ENCODE measurements at regions not wholly inside any gene's neighbourhood (a gene's known extent, or its start where the extent isn't known, plus 50 kb on each side); places are given as distances from the start of the nearest gene placed in this dataset.

GRCh38 chr2:18454692-18455235, 105.7 kb downstream of the RDH14 start:
- Histone ChIP-seq H3K27ac (peak overlapping the region; percentile 82 to 83), H3K9me3 (no peaks in the 10 kb centered on the region), H3K36me3 (no peaks in the 10 kb centered on the region), H3K4me1 (peaks cover 9 to 22% of the 10 kb centered on the region in 2 donors), H3K4me3 (peak overlapping the region in 1 of 2 donors; percentile 25), H3K27me3 (no peaks in the 10 kb centered on the region)
- peak in 1 of 2 donors; percentile 89 for DNase-seq (ENCODE audit: low spot score in 2 of 2)
- no peak for TF ChIP-seq CTCF (IDR thresholded peaks at IDR 0.05)
- intact Hi-C loops (cut with DNase I): loop anchor here (2.0 to 10.0 kb wide), 4 partner anchors 16 to 1340 kb away; no protein-coding TSS in a partner anchor

GRCh38 chr2:18446715-18447114, 113.7 kb downstream of the RDH14 start:
- intact Hi-C loops (cut with DNase I): no loop called here
- no peak overlapping the region for H3K4me3 ChIP-seq
- peak overlapping the region; percentile 75 to 77 for H3K27ac ChIP-seq
- H3K36me3 ChIP-seq: no peaks in the 10 kb centered on the region
- DNase-seq (ENCODE audit: low spot score in 2 of 2): no peak
- peaks cover 5 to 20% of the 10 kb centered on the region in 2 donors for H3K4me1 ChIP-seq
- H3K27me3 ChIP-seq: no peaks in the 10 kb centered on the region
- H3K9me3 ChIP-seq: no peaks in the 10 kb centered on the region
- no peak for TF ChIP-seq CTCF (IDR thresholded peaks at IDR 0.05)

GRCh38 chr2:18445433-18446320, 114.8 kb downstream of the RDH14 start:
- peak in 1 of 2 donors; percentile 76 for DNase-seq (ENCODE audit: low spot score in 2 of 2)
- Histone ChIP-seq H3K4me1 (peaks cover 5 to 19% of the 10 kb centered on the region in 2 donors), H3K4me3 (no peak overlapping the region), H3K9me3 (no peaks in the 10 kb centered on the region), H3K36me3 (no peaks in the 10 kb centered on the region), H3K27me3 (no peaks in the 10 kb centered on the region), H3K27ac (peak overlapping the region; percentile 75 to 77)
- intact Hi-C loops (cut with DNase I): no loop called here
- TF ChIP-seq CTCF (IDR thresholded peaks at IDR 0.05): no peak

GRCh38 chr2:18444806-18445205, 115.6 kb downstream of the RDH14 start:
- peaks cover 5 to 22% of the 10 kb centered on the region in 2 donors for H3K4me1 ChIP-seq
- no peaks in the 10 kb centered on the region for H3K36me3 ChIP-seq
- intact Hi-C loops (cut with DNase I): loop anchor here (5.0 kb wide), 1 partner anchor 1417 kb away; no protein-coding TSS in a partner anchor
- no peaks in the 10 kb centered on the region for H3K27me3 ChIP-seq
- peak overlapping the region; percentile 75 to 77 for H3K27ac ChIP-seq
- no peak overlapping the region for H3K4me3 ChIP-seq
- DNase-seq (ENCODE audit: low spot score in 2 of 2): no peak
- no peaks in the 10 kb centered on the region for H3K9me3 ChIP-seq
- no peak for TF ChIP-seq CTCF (IDR thresholded peaks at IDR 0.05)

- H3K27me3 ChIP-seq: no peaks in the 10 kb centered on the region
- no peak for DNase-seq (ENCODE audit: low spot score in 2 of 2)
- intact Hi-C loops (cut with DNase I): loop anchor here (5.0 kb wide), 1 partner anchor 1421 kb away; no protein-coding TSS in a partner anchor
Observed at GRCh38 chr2:18441583-18441982, 118.9 kb downstream of the RDH14 start.

More at GRCh38 chr2:18441583-18441982, 118.9 kb downstream of the RDH14 start:
- Histone ChIP-seq H3K36me3 (no peaks in the 10 kb centered on the region), H3K27ac (no peak overlapping the region), H3K4me1 (peaks cover 5 to 22% of the 10 kb centered on the region in 2 donors), H3K9me3 (no peaks in the 10 kb centered on the region), H3K4me3 (no peak overlapping the region)
- no peak for TF ChIP-seq CTCF (IDR thresholded peaks at IDR 0.05)
